ENCODE measurements at regions not wholly inside any gene's neighbourhood (a gene's known extent, or its start where the extent isn't known, plus 50 kb on each side); places are given as distances from the start of the nearest gene placed in this dataset.
"Not testable (repeated sequence)": the region's sequence is repeated elsewhere in the genome, so short reads cannot be mapped to it uniquely, and the experiment has no call there.

GRCh38 chr10:38386869-38387268 is 292.7 kb downstream of the ZNF37A start:
- H3K4me1 Mint-ChIP-seq (ENCODE audit: low read depth); H3K36me3 Mint-ChIP-seq (ENCODE audit: low read depth); H3K27ac Mint-ChIP-seq; DNase-seq (ENCODE audit: low spot score); intact Hi-C loops (cut with micrococcal nuclease); H3K27me3 Mint-ChIP-seq (ENCODE audit: insufficient read depth); H3K9me3 Mint-ChIP-seq; H3K4me3 Mint-ChIP-seq: not testable (repeated sequence)

GRCh38 chr10:38390725-38391124 is 296.6 kb downstream of the ZNF37A start:
- H3K4me3 Mint-ChIP-seq; H3K9me3 Mint-ChIP-seq; H3K27me3 Mint-ChIP-seq (ENCODE audit: insufficient read depth); H3K27ac Mint-ChIP-seq; H3K36me3 Mint-ChIP-seq (ENCODE audit: low read depth); DNase-seq (ENCODE audit: low spot score); intact Hi-C loops (cut with micrococcal nuclease); H3K4me1 Mint-ChIP-seq (ENCODE audit: low read depth): not testable (repeated sequence)

DNA sequence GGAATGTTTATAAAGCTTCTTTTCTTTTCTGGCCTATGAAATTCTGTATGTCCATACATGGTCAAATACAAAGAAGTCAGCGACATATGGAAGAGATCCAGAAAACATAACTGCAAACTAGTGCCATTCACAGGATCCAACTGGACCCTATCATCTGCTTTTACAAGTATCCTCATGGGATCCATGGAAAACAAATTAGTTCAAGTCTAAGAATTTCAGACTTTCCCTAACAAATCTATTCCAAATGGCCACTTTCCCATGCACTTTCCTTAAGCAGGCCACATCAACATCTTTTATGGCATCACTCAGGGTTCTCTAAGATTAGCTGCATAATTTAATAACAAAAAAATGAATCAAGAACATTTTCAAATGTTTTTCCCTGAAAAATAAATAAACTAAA is 301.3 kb downstream of the ZNF37A start:
- H3K9me3 Mint-ChIP-seq; H3K4me1 Mint-ChIP-seq (ENCODE audit: low read depth); H3K4me3 Mint-ChIP-seq; DNase-seq (ENCODE audit: low spot score); intact Hi-C loops (cut with micrococcal nuclease); H3K36me3 Mint-ChIP-seq (ENCODE audit: low read depth); H3K27ac Mint-ChIP-seq; H3K27me3 Mint-ChIP-seq (ENCODE audit: insufficient read depth): not testable (repeated sequence)

DNA sequence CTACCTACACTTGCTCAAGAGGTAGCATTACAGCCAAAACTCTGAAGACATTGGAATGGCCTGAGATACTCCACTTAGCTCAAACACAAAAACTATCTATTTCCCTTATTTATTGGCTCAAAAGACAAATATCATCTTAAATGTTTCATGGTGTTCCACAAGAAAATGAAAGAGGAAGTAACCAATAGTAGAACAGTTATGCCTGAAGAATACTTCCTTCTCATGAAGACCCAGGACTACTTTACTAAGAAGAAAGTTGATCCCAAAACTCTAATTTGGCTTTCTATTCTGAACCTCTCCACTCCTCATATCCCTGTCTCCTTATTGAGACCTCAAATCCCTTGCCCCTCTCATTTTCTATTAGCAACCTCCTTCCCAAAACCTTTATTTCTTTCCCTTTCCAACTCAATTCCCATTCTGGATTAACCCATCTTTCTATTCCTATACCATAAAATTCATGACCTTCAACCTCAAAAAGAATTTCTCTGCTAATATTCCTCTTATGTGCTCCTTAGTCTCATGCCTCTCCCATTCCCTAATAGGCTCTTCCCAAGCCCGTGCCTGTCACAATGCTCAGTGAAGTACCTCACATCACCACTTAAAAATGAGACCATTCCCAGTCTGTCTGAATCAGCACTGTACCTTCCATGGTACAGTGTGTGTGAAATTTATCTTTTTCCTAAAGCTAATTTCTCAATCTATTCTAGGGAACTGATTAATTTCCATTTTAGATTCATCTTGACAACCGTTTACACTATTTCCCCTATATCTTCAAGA is 302.2 kb downstream of the ZNF37A start:
- not testable (repeated sequence) for H3K9me3 Mint-ChIP-seq; H3K4me1 Mint-ChIP-seq (ENCODE audit: low read depth)

DNA sequence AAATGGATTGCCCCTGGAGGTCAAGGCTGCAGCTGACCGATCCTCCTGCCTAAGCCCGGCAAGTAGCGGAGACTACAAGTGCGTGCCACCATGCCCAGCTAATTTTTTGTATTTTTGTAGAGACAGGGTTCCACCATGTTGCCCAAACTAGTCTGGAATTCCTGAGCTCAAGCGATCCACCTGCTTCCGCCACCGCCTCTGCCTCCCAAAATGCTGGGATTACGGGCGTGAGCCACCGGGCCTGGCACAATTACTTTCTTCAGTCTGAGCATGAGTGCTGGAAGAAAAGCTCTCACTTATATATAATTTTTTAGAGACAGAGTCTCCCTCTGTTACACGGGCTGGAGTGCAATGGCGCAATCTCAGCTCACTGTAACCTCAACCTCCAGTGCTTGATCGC is 307.4 kb downstream of the ZNF37A start:
- peak overlapping the region; percentile 99 for H3K27ac Mint-ChIP-seq
- intact Hi-C loops (cut with micrococcal nuclease): loop anchor here (5.0 kb wide), 1 partner anchor 39 kb away; no protein-coding TSS in a partner anchor

More for the DNA sequence above, 302.2 kb downstream of the ZNF37A start:
- H3K36me3 Mint-ChIP-seq (ENCODE audit: low read depth); H3K4me3 Mint-ChIP-seq; H3K27me3 Mint-ChIP-seq (ENCODE audit: insufficient read depth); intact Hi-C loops (cut with micrococcal nuclease); H3K27ac Mint-ChIP-seq; DNase-seq (ENCODE audit: low spot score): not testable (repeated sequence)

GRCh38 chr10:38402442-38403346 is 308.6 kb downstream of the ZNF37A start:
- peak; percentile 94 for DNase-seq (ENCODE audit: low spot score)
- H3K4me1 Mint-ChIP-seq (ENCODE audit: low read depth); H3K36me3 Mint-ChIP-seq (ENCODE audit: low read depth); H3K27me3 Mint-ChIP-seq (ENCODE audit: insufficient read depth); H3K9me3 Mint-ChIP-seq: not testable (repeated sequence)
- intact Hi-C loops (cut with micrococcal nuclease): loop anchor here (1.0 to 5.0 kb wide), 4 partner anchors 40 to 545 kb away; partner anchors contain the start of genes ZNF248 and ZNF25
- Mint-ChIP-seq H3K27ac (peak overlapping the region; percentile 99), H3K4me3 (peak overlapping the region; percentile 96)

More for the DNA sequence above, 307.4 kb downstream of the ZNF37A start:
- H3K27me3 Mint-ChIP-seq (ENCODE audit: insufficient read depth); H3K4me1 Mint-ChIP-seq (ENCODE audit: low read depth); H3K9me3 Mint-ChIP-seq; DNase-seq (ENCODE audit: low spot score); H3K36me3 Mint-ChIP-seq (ENCODE audit: low read depth): not testable (repeated sequence)
- H3K4me3 Mint-ChIP-seq: peak overlapping the region; percentile 96

- H3K4me1 Mint-ChIP-seq (ENCODE audit: low read depth); H3K9me3 Mint-ChIP-seq; H3K36me3 Mint-ChIP-seq (ENCODE audit: low read depth); H3K27me3 Mint-ChIP-seq (ENCODE audit: insufficient read depth); DNase-seq (ENCODE audit: low spot score): not testable (repeated sequence)
- intact Hi-C loops (cut with micrococcal nuclease): loop anchor here (5.0 kb wide), 1 partner anchor 41 kb away; no protein-coding TSS in a partner anchor
- Mint-ChIP-seq H3K4me3 (peak overlapping the region; percentile 90), H3K27ac (peak overlapping the region; percentile 96)
These were observed 309.4 kb downstream of the ZNF37A start for GRCh38 chr10:38403347-38404117.

- DNase-seq (ENCODE audit: low spot score); H3K4me3 Mint-ChIP-seq; H3K27me3 Mint-ChIP-seq (ENCODE audit: insufficient read depth); H3K27ac Mint-ChIP-seq; intact Hi-C loops (cut with micrococcal nuclease); H3K4me1 Mint-ChIP-seq (ENCODE audit: low read depth); H3K36me3 Mint-ChIP-seq (ENCODE audit: low read depth); H3K9me3 Mint-ChIP-seq: not testable (repeated sequence)
These were observed 329.5 kb downstream of the ZNF37A start for GRCh38 chr10:38423634-38424033.

GRCh38 chr10:38430242-38430641 is 336.1 kb downstream of the ZNF37A start:
- DNase-seq (ENCODE audit: low spot score); intact Hi-C loops (cut with micrococcal nuclease); H3K27ac Mint-ChIP-seq; H3K4me3 Mint-ChIP-seq; H3K9me3 Mint-ChIP-seq; H3K4me1 Mint-ChIP-seq (ENCODE audit: low read depth); H3K27me3 Mint-ChIP-seq (ENCODE audit: insufficient read depth); H3K36me3 Mint-ChIP-seq (ENCODE audit: low read depth): not testable (repeated sequence)

- H3K27me3 Mint-ChIP-seq (ENCODE audit: insufficient read depth); H3K4me1 Mint-ChIP-seq (ENCODE audit: low read depth); H3K4me3 Mint-ChIP-seq; H3K36me3 Mint-ChIP-seq (ENCODE audit: low read depth); intact Hi-C loops (cut with micrococcal nuclease); DNase-seq (ENCODE audit: low spot score); H3K27ac Mint-ChIP-seq; H3K9me3 Mint-ChIP-seq: not testable (repeated sequence)
These were observed 343.2 kb downstream of the ZNF37A start for GRCh38 chr10:38437359-38437758.

- H3K4me3 Mint-ChIP-seq; H3K27me3 Mint-ChIP-seq (ENCODE audit: insufficient read depth); H3K27ac Mint-ChIP-seq; intact Hi-C loops (cut with micrococcal nuclease); DNase-seq (ENCODE audit: low spot score); H3K4me1 Mint-ChIP-seq (ENCODE audit: low read depth); H3K9me3 Mint-ChIP-seq; H3K36me3 Mint-ChIP-seq (ENCODE audit: low read depth): not testable (repeated sequence)
These were observed 354.6 kb downstream of the ZNF37A start for GRCh38 chr10:38448614-38449355.

DNA sequence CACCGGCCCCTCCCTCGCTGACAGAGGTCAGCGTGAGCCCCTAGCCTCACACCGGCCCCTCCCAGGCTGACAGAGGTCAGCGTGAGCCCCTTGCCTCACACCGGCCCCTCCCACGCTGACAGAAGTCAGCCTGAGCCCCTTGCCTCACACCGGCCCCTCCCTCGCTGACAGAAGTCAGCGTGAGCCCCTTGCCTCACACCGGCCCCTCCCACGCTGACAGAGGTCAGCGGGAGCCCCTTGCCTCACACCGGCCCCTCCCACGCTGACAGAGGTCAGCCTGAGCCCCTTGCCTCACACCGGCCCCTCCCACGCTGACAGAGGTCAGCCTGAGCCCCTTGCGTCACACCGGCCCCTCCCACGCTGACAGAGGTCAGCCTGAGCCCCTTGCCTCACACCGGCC is 355.5 kb downstream of the ZNF37A start:
- DNase-seq (ENCODE audit: low spot score); H3K27me3 Mint-ChIP-seq (ENCODE audit: insufficient read depth); H3K9me3 Mint-ChIP-seq; H3K27ac Mint-ChIP-seq; H3K4me3 Mint-ChIP-seq; H3K36me3 Mint-ChIP-seq (ENCODE audit: low read depth); H3K4me1 Mint-ChIP-seq (ENCODE audit: low read depth); intact Hi-C loops (cut with micrococcal nuclease): not testable (repeated sequence)
